GM21447 (cell line): ENCODE measurements at regions not wholly inside any gene's neighbourhood (a gene's known extent, or its start where the extent isn't known, plus 50 kb on each side); places are given as distances from the start of the nearest gene placed in this dataset.

ENCODE experiments used
- ATAC-seq: cut with Tn5 transposase; IDR thresholded peaks from one replicate; pipeline ENCODE4 v1.9.1; 2021; ENCODE audit not compliant: unreplicated experiment

DNA sequence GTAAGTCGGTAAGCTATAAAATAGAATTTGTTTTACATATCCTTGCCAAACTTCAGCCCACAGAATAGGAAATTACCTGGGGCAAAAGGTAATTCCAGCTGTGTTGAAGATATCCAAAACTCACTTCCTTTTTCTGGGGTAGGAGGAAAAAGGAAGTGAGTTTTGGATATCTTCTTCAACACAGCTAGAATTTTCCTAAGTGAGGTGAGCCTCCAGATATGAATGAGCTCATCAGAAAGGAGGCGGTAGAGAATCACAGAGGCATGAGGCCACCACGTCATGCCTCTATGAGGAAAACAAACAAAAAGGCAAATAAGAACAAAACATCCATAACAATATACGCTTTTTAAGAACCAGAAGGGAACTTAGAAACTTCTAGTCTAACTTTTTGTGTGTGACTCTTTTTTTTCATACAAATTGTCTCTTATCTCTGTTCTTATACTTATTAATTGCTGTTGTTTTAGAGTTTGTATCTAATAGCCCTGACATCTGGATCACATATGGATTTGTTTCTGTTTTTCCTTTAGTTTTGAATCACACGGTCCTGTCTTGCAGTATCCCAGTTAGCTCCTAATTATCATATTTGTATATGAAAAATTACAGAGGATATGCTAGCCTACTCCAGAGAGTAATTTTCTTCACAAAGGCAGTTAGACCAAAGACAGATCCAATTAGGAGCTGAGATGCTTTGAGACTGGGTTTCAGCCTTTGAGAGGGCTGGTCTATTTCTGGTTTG, 104.5 kb downstream of the RBM43 start:
- no peak for ATAC-seq

DNA sequence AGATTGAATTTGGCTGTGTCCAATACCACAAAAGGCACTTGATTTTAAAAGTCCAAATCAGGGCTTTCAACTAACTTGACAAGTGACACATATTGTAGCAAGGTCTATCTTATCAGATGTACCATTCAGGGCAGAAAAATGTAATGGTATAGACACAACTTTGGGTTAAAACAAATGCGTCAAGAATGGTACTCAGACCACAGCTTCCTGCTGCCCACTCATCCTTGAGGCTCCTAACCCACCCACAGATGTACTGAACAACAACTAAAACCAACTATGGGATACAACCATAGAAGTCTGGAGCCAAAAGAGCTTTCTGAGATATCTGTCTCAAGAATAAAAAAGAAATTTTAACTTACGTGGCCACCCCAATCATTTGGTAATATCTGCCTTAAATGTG, 105.2 kb downstream of the RBM43 start:
- ATAC-seq, result no peak

DNA sequence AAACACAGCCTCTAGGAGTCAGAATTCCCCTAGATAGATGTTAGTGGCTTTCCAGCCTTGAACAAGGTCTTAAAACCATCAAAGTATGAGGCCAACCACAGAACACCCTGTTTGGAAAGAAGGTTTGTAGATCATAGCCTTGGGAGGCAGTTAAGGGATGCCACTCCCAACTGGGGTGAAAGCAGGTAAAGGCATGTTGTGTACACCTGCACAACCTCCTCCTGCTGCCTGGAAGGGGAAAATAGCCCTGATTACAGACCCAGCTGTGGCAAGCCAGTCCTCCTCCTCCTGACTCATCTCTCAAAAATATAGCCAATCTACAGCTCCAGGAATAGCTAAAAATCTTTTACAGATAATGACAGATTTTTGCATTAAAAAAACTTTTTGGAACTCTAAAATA, 108.1 kb downstream of the RBM43 start:
- ATAC-seq, result no peak

DNA sequence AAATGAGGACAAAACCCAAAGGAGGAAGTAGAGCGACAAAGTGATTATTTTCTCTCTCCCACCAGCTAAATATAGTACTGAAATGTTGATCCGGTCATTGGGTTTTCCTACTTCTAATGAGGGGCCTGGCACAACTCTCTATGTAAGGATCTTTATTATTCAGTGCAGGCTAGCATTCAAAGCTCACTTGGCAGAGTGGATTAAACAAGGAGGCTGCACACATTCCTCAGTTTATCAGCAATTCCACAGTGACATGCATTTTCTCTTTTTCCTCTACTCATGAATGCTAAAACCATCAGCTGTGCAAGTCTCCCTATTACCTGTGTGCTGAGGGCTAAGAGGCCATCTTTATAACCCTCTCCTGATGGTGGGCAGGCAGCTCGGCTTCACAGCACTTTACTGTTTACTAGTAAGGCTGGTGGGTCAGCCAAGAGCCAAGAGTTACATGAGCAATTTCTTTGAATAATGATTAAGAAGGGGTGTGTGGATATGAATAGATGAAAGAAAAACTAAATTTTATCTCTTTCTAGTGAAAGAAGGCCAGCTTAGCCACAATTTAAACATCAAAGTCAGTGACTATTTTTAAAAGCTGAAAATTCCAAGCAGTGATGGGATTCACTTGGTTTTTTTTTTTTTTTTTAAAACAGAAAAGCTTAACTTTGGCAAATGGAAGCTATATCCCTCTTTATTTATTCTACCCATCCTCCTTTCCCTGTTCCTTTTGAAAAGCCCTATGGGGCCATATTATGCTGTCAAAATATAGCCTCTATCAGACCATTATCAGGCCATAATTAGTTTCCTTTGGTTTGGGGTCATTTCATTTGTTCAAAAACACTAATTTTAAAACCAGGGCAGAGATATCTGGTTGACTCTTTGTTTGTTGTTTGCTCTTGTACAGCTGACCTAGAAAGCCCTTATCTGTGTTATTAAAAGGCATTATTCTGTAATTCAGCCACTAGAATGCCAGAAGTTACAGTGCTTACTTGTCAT, 111.0 kb downstream of the RBM43 start:
- no peak for ATAC-seq

DNA sequence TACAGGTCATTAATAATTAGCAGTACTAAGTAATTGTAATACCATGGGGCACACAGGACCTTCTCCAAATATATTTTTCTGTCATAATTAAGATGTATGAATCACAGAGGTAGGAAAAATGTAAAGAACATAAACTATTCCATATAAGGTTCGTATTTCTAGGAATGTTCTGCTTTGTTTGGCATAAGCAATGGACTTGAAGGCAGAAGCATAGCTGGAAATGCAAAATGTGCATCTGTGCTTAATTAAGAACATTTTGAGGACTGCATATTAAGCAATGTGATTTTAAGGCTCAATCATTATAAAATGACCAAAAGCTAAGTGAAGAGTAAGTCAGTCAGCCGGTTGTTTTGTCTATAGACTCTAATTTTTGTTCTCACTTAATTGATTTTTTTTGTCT, 123.2 kb downstream of the RBM43 start:
- ATAC-seq, result no peak

DNA sequence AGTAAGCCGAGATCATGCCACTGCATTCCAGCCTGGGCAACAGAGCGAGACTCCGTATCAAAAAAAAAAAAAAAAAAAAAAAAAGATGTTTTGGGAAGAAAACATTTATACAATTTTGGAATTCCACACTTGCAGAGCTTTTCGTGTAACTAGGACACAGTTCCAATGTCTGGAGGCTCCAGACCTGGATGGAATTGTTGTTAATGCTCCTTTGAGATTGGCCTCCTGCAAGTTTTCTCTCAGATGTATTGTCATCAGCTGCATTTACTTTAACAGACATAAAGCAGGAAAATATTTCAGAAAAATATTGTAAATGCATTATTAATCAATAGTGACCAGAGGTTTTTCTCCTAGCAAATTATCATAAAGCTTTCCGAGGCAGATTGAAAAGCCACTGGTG, 124.1 kb downstream of the RBM43 start:
- no peak for ATAC-seq

DNA sequence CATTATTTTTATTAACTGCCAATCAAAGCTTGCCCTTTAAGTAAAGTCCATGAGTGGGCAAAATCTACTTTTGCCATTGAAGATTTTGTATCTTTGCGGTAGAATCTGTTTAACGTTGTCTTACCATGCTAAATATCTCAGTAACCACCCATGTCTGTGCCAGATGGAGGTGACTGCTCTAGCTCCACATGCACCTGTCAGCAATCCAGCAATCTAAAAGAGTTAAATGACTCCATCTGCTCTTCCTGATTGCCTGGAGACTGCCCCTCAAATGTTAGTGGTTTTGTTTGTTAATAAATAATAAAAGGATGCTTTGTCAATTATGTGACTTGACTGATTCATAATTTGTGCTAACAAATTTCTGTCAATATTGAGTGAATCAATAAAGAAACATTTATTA, 141.7 kb downstream of the RBM43 start:
- ATAC-seq, result no peak

DNA sequence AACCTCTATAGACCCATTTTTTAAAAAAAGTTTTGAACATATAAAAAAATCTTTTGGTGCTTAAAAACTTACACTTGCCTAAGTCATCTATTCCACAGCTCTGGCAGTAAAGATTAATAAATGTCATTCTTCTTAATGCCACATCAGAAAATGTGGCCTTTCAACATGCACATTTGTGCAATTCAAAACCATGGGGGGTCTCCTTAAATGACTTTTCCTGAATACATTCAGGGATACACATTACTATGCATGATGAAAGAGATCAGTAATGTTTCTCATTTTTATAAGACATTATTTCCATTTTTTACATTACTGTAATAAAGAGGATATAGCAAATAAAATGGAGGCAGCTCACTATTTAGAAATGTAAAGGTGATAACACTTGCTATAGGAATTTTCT, 142.3 kb downstream of the RBM43 start:
- no peak for ATAC-seq

DNA sequence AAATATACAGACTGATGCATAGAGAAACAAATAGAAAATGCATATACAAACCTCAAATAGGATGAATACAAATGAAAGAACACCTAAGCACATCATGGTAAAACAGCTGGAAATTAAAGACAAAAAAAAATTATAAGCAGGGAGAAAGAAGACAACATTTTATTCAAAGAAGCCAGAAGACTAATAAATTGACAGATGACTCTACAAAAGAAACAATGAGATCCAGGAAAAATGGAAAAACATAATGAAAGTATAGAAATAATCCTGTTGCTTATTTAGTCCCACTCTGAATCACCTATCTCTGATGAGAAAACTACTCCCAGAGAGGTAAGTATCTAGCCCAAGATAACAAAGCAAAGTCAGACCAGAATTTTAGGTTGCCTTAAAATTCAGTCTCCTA, 143.4 kb downstream of the RBM43 start:
- ATAC-seq, result no peak

DNA sequence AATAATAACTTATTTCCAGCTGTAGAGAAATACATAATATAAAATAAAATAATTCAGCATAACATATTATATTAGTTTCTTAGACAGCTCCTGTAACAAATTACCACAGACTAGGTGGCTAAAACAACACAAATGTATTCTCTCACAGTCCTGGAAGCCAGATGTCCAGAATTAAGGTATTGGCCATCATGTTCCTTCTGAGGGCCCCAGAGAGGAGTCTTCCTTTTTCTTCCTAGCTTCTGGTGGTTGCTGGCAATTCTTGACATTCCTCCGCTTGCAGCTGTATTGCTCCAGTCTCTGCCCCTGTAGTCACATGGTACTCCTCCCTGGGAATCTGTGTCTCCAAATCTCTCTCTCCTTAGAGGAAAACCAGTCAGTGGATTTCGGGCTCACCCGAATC, 146.8 kb downstream of the RBM43 start:
- no peak for ATAC-seq

DNA sequence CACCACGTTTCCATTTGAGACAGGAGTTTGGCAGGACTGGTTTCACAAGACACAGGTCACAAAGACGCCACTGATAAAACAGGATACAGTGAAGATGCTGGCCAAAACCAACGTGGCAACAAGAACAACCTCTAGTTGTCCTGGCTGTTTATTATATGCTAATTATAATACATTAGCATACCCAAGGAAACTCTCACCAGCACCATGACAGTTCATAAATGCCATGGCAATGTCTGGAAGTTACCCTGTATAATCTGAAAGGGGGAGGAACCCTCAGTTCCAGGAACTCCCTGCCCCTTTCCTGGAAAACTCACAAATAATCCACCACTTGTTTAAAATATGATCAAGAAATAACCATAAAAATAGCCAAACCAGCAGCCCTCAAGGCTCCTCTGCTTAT, 148.3 kb downstream of the RBM43 start:
- ATAC-seq, result no peak

DNA sequence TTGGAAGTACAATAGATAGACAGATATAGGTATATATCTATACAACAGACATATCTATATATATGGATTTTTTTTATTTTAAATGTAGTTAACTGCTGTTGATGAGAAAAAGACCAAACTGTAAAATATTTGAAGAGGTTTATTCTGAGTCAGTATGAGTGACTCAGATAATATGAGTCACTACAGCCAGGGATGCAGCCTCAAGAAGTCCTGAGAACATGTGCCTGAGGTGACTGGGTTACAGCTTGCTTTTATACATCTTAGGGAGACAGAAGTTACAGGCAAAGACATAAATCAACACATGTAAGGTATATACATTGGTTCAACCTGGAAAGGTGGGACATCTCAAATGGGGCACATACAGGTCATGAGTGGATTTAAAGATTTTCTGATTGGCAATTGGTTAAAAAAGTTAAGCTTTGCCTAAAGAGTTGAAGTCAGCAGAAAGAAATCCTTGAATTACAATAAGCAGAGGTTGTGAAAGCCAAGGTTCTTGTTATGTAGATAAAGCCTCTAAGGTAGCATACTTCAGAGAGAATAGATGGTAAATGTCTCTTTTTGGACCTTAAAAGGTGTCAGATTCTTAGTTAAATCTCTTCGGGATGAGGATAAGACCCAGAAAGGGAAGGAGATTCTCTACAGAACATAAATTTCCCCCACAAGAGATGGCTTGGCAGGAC, 149.9 kb downstream of the RBM43 start:
- ATAC-seq, result no peak

DNA sequence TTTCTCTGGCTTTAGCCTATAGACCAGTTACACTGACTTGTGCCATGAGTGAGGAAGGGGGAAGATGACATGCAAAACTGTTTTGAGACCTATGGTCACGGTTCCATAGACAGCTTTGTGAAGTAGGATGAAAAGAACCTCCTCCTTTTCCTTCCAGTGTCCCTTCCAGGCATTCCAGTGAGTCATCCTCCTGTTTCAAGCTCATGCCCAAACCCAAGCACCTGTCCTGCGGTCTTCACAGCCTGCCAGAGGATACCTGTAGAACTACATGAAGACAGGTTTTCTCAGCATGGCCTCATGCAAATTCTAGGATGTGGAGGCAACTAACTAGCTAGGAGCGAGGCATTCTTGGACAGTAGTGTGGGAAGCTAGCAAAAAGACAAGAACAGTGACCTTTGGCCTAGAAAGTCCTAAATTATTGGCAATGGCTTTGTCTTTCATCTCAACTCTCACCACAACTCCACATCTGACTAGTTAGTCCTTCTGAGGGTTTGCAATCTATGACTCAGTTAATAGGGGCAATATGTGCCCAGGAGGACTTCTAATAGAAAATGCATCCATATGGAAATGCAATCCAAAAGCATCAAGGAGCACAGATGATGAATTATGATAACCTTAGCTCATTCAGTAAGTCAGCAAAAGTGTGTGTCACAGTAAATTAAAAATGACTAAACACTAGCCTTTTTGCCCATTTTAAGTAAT, 154.7 kb downstream of the RBM43 start:
- no peak for ATAC-seq

DNA sequence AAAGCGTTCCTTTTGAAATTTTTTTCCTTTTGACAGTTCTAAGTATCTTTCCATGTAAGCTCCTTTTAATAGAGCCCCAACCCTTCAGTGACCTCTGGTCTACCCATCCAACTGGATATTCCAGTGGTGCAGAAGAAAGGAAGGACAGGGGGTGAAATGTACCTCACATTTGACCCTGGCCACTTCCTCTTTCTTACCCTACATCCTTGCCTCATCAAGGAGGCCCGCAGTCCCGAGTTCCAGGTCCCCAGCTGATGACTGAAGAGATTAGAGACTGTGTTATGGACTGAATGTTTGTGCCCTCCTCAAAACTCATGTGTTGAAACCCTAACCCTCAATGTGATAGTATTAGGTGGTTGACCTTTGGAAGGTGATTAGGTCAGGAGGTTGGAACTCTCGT, 158.1 kb downstream of the RBM43 start:
- no peak for ATAC-seq

DNA sequence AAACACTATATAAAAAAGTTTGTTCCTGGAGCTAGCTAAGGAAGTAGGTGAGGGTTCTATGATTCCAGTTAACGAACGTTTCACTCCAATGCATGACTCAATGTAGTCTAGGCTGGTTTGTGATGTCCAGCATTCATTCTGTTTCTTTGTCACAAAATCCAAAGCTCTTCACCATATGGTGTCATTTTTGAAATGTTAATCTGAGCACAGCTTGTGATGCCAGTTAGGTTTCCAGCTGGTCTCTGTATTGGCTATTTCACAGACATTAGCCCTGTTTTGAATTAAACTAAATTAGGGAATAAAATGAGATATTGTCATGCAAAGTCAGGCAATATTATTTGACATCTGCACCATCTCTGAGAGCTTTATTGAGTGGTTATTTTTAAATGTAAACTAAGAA, 159.4 kb downstream of the RBM43 start:
- ATAC-seq, result no peak

DNA sequence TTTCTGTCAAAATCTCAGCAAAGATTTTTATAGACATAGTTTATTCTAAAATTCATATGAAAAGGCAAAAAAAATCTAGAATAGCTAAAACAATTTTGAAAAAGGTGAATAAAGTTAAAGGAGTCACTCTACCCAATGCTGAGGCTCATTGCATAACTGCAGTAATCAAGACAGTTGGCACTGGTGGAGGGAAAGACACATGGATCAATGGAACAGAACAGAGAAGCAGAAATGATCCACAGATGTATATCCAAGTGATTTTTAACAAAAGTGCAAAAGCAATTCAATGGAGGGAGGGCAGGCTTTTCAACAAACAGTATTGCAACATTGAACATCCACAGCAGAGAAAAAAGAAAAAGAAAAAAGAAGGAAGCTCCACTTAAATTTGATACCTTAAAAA, 162.8 kb downstream of the RBM43 start:
- no peak for ATAC-seq

DNA sequence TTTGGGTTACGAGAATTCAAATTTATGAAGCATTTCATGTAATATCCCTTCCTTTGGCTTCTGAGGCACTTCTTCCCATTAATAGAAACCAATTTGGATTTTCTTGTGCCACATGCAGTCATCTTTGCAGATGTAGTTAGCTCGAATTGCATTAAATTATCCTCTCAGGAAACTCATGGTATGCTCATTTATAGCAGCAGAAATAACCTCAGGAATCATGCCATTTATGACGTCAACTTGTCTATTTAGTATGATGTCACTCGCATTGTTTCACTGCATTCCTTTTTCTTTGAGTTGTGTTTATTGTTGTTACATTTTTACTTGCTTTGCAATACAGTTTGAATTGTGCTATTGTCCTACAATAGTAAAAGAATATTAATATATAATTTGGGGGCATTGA, 163.8 kb downstream of the RBM43 start:
- no peak for ATAC-seq

DNA sequence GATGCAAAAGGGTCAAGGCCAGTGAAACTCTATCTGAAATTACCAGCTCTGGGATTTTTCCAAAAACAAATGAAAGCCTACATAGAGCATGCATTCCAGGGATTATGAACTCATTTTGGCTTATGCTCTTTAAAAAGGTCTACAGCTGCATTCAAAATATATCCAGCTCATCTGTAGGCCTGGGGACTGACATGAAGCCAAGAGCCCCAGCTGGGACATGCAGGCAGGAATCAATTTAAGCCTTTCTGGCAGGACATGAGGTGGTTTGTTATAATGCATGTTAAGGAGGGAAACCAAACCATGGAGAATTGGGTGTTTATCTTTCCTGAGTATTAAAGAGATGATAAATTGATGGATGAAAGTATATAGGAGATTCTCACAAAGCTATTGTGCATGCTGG, 164.5 kb downstream of the RBM43 start:
- ATAC-seq, result no peak

DNA sequence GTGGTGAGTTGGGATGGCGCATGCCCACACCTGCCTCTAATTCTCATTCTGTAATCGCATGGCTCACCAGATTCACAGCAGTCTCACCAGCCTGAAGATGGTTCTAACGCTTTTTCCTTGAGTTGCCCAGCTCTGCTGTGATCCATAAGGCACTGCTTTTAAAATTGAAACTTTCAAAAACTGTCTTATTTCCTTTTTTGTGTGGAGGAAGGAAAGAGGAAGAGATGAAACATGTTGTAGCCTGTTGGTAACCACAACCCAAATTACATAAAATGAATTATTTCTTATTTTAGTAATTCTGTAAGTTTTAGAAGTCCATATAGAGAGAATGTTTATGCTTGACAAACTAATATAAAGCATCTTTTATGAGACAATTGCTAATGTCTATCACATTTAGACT, 165.4 kb downstream of the RBM43 start:
- no peak for ATAC-seq

DNA sequence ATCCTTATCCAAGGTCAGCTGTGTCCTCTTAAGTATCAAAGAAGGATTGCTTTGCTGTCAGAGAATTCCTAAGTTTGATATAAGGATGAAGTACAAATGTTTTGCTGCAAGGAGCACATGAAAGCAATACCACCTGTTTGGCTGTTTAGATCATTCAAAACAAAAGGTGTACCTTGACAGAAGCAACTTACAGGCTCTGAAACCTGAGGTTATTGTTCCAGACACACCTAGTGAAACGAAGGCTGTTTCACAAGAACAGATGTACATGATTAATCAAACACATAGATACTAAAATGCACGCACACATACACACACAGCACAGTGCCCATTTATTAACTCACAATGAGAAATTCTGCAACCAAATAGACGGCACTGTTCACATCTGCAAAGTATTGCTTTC, 166.2 kb downstream of the RBM43 start:
- ATAC-seq, result no peak

DNA sequence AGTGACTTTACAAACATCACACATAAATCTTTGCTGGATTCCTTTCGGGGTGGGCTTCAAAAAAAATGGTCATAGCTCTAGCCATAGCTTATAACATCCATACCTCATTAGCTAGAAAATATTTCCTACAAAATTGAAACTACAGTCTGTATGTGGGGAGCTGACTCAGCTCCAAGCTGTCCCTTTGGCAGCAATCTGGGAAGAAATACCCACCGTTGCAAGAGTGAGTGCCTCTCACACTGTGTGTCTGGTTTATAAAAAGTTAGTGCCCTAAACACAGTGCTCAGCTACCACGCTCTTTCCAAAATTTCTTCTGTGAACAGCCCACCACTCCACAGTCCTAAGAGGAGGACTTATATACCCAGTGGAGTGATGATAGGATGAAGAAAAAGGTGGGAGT, 170.1 kb downstream of the RBM43 start:
- ATAC-seq, result no peak
